Esophagus squamous epithelium (tissue), 4 donors: ENCODE measurements at regions not wholly inside any gene's neighbourhood (a gene's known extent, or its start where the extent isn't known, plus 50 kb on each side); places are given as distances from the start of the nearest gene placed in this dataset.

Experiments used
- POLR2A ChIP-seq, 4 donors: fragments of 450-650 bp; IDR thresholded peaks; one replicate each; pipeline ENCODE4 v1.6.1; 2017; ENCODE audit warnings: antibody characterized with exemption in 4 of 4, mild to moderate bottlenecking in 4 of 4, moderate library complexity in 3 of 4
- TF ChIP-seq, protein P1 (sequence below), 6 experiments: fragments of 450-650 bp in 4 of 6; fragments of 200-600 bp in 2 of 6; sonication (generic) in 2 of 6; IDR thresholded peaks; one replicate each; pipeline ENCODE4 v1.5.1; 2016 to 2019; ENCODE audit warnings: antibody characterized with exemption in 6 of 6, mild to moderate bottlenecking in 4 of 6, moderate library complexity in 4 of 6

DNA sequence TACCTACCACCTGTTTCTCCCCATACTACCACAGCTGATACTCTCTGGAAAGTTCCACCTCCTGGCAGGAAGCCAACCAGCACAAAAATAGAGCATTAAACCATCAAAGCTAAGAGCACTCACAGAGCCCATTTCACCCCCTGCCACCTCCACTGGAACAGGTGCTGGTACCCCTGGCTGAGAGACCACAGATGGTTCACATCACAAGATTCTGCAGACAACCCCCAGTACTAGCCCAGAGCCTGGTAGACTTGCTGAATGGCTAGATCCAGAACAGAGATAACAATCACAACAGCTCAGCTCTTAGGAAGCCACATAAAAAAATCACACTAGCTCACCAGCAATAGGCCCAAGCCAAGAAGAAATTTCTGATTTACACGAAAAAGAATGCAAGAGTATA, 855.2 kb downstream of the FSCB start:
- TF ChIP-seq, protein P1, sequence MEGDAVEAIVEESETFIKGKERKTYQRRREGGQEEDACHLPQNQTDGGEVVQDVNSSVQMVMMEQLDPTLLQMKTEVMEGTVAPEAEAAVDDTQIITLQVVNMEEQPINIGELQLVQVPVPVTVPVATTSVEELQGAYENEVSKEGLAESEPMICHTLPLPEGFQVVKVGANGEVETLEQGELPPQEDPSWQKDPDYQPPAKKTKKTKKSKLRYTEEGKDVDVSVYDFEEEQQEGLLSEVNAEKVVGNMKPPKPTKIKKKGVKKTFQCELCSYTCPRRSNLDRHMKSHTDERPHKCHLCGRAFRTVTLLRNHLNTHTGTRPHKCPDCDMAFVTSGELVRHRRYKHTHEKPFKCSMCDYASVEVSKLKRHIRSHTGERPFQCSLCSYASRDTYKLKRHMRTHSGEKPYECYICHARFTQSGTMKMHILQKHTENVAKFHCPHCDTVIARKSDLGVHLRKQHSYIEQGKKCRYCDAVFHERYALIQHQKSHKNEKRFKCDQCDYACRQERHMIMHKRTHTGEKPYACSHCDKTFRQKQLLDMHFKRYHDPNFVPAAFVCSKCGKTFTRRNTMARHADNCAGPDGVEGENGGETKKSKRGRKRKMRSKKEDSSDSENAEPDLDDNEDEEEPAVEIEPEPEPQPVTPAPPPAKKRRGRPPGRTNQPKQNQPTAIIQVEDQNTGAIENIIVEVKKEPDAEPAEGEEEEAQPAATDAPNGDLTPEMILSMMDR (IDR thresholded peaks at IDR 0.05) = no peak
- TF ChIP-seq POLR2A (IDR thresholded peaks at IDR 0.05) = no peak
